B cell (primary cell): ENCODE measurements at regions not wholly inside any gene's neighbourhood (a gene's known extent, or its start where the extent isn't known, plus 50 kb on each side); places are given as distances from the start of the nearest gene placed in this dataset.

Experiments used
- ATAC-seq: fragments of 200-7000 bp; cut with Tn5 transposase; one replicate; pipeline ENCODE4 v1.10.0; 2021; ENCODE audit warnings: low read depth, mild to moderate bottlenecking, moderate number of reproducible peaks, moderate library complexity
- CTCF ChIA-PET: fragments of 350-600 bp; sonication (Branson Sonifier 250); formaldehyde crosslinking; loops from one replicate; lab custom pipeline; 2021; ENCODE audit warnings: antibody characterized with exemption, inconsistent platforms; lab: Charles Lee
- POLR2A ChIA-PET: fragments of 350-600 bp; sonication (Branson Sonifier 250); formaldehyde crosslinking; loops from one replicate; lab custom pipeline; 2021; ENCODE audit warnings: antibody characterized with exemption; lab: Charles Lee
- DNase-seq: peaks from one replicate; pipeline ENCODE4 v3.0.0; 2013
- H2AFZ ChIP-seq: 2 replicates; pipeline ENCODE4 v1.6.1; 2012; ENCODE audit warnings: mild to moderate bottlenecking, low read depth, low read length; ENCODE audit not compliant: insufficient read depth, poor library complexity, severe bottlenecking
- H3K27ac ChIP-seq, 2 donors: 1 replicate in 1 of 2; 2 replicates in 1 of 2; pipeline ENCODE4 v1.5.1; 2012 to 2013; ENCODE audit warnings: low read length in 2 of 2, mild to moderate bottlenecking in 2 of 2, moderate library complexity in 1 of 2
- H3K27me3 ChIP-seq, 4 experiments: fragments of 200-600 bp in 1 of 4; sonication (generic) in 1 of 4; replicated peaks in 1 of 4; 1 replicate in 2 of 4; 2 replicates in 2 of 4; pipeline versions ENCODE4 v1.6.1 to v1.7.0; 2013 to 2016; ENCODE audit warnings: low read length in 3 of 4, mild to moderate bottlenecking in 2 of 4, mixed read lengths in 1 of 4, moderate library complexity in 1 of 4; ENCODE audit not compliant: insufficient read depth in 4 of 4, control insufficient read depth in 3 of 4; ENCODE audit errors: control extremely low read depth in 1 of 4
- H3K36me3 ChIP-seq, 2 experiments: replicated peaks in 1 of 2; 1 replicate in 1 of 2; 2 replicates in 1 of 2; pipeline versions ENCODE4 v1.6.1 to v1.7.1; 2013; ENCODE audit warnings: low read length in 1 of 2; ENCODE audit not compliant: insufficient read depth in 2 of 2, control insufficient read depth in 1 of 2; ENCODE audit errors: control extremely low read depth in 1 of 2, extremely low read depth in 1 of 2
- H3K4me1 ChIP-seq, 2 donors: fragments of 200-600 bp in 1 of 2; sonication (generic) in 1 of 2; 1 replicate in 1 of 2; 2 replicates in 1 of 2; pipeline versions ENCODE4 v1.5.1 to v1.6.1; 2013 to 2017; ENCODE audit warnings: low read length in 2 of 2; ENCODE audit not compliant: control insufficient read depth in 2 of 2, insufficient read depth in 2 of 2
- H3K4me2 ChIP-seq: replicated peaks from 2 replicates; pipeline ENCODE3; 2012; ENCODE audit warnings: mild to moderate bottlenecking, low read depth, low read length; ENCODE audit not compliant: poor library complexity, severe bottlenecking
- H3K4me3 ChIP-seq, 5 experiments: fragments of 200-600 bp in 1 of 5; sonication (generic) in 1 of 5; 1 replicate in 3 of 5; 2 replicates in 2 of 5; pipeline versions ENCODE4 v1.5.1 to v1.7.0; 2011 to 2016; ENCODE audit warnings: low read length in 4 of 5, mild to moderate bottlenecking in 4 of 5, low read depth in 2 of 5, control low read depth in 1 of 5, moderate library complexity in 1 of 5; ENCODE audit not compliant: insufficient read depth in 1 of 5; ENCODE audit errors: control extremely low read depth in 1 of 5, extremely low read depth in 1 of 5
- H3K79me2 ChIP-seq: fragments of 200-600 bp; sonication (generic); one replicate; pipeline ENCODE4 v1.6.0; 2016; ENCODE audit warnings: low read length; ENCODE audit not compliant: control insufficient read depth, insufficient read depth
- H3K9ac ChIP-seq: fragments of 200-600 bp; sonication (generic); 2 replicates; pipeline ENCODE4 v1.6.1; 2017; ENCODE audit warnings: mild to moderate bottlenecking, low read length, moderate library complexity
- H3K9me3 ChIP-seq, 3 donors: one replicate each; pipeline versions ENCODE4 v1.6.1 to v1.7.1; 2013; ENCODE audit warnings: low read length in 2 of 3; ENCODE audit not compliant: control insufficient read depth in 2 of 3, insufficient read depth in 1 of 3; ENCODE audit errors: control extremely low read depth in 1 of 3
- H4K20me1 ChIP-seq: 2 replicates; pipeline ENCODE4 v1.6.0; 2012; ENCODE audit warnings: mild to moderate bottlenecking, low read length; ENCODE audit not compliant: insufficient read depth, control insufficient read depth, poor library complexity, severe bottlenecking
- H3K27ac Mint-ChIP-seq: one replicate; pipeline ENCODE4 v1.8.0; 2021; ENCODE audit warnings: mixed read lengths
- H3K27me3 Mint-ChIP-seq: one replicate; pipeline ENCODE4 v1.8.0; 2021; ENCODE audit warnings: mixed read lengths
- H3K4me1 Mint-ChIP-seq: one replicate; pipeline ENCODE4 v1.8.0; 2021; ENCODE audit warnings: mixed read lengths
- H3K4me3 Mint-ChIP-seq: one replicate; pipeline ENCODE4 v1.8.0; 2021; ENCODE audit warnings: mixed read lengths
- H3K9me3 Mint-ChIP-seq: one replicate; pipeline ENCODE4 v1.8.0; 2022; ENCODE audit warnings: mixed read lengths; ENCODE audit not compliant: insufficient read depth
- CTCF ChIP-seq: fragments of 200-600 bp; IDR thresholded peaks from one replicate; pipeline ENCODE4 v1.8.0; 2022; ENCODE audit warnings: antibody characterized with exemption, mild to moderate bottlenecking
- EZH2 ChIP-seq: IDR thresholded peaks from 2 replicates; pipeline ENCODE4 v1.6.1; 2012; ENCODE audit warnings: borderline replicate concordance, low read depth, mild to moderate bottlenecking, moderate library complexity, low read length; ENCODE audit not compliant: insufficient read depth, poor library complexity, severe bottlenecking
- WGBS: methylation state at CpG from one replicate; pipeline ENCODE4 v1.1.5; 2013; ENCODE audit warnings: missing lambda C conversion rate; ENCODE audit not compliant: insufficient coverage; 5-methylcytosine and 5-hydroxymethylcytosine counted together
- intact Hi-C: fragments of 100-400 bp; cut with micrococcal nuclease; formaldehyde crosslinking; loops from one replicate; pipeline ENCODE4 v1.10.0; 2022

GRCh38 chr10:117468665-117469064 is 73.9 kb upstream of the EMX2 start:
- no peak for TF ChIP-seq EZH2
- Histone ChIP-seq H3K4me1 (no peaks in the 10 kb centered on the region), H4K20me1 (no peaks in the 10 kb centered on the region), H3K9me3 (no peaks in the 10 kb centered on the region), H3K4me3 (no peak overlapping the region), H3K27ac (no peak overlapping the region), H3K36me3 (no peaks in the 10 kb centered on the region), H3K79me2 (no peaks in the 10 kb centered on the region), H3K4me2 (no peak overlapping the region), H2AFZ (no peak overlapping the region), H3K9ac (no peak overlapping the region), H3K27me3 (no peaks in the 10 kb centered on the region)
- Mint-ChIP-seq H3K9me3 (no peaks in the 10 kb centered on the region), H3K4me3 (no peak overlapping the region), H3K27me3 (peaks cover 22% of the 10 kb centered on the region), H3K4me1 (no peaks in the 10 kb centered on the region), H3K27ac (no peak overlapping the region)
- ChIA-PET POLR2A (no interaction called here), CTCF (no interaction called here)
- intact Hi-C loops = no loop called here
- 96% methylated on average over 3 of the region's 3 CpGs for WGBS
- no peak for DNase-seq
- ATAC-seq = no peak

- Histone ChIP-seq H3K4me1 (no peaks in the 10 kb centered on the region), H3K27me3 (no peaks in the 10 kb centered on the region), H3K9ac (no peak overlapping the region), H2AFZ (no peak overlapping the region), H3K27ac (no peak overlapping the region), H3K79me2 (no peaks in the 10 kb centered on the region), H3K4me3 (no peak overlapping the region), H3K36me3 (no peaks in the 10 kb centered on the region), H3K4me2 (no peak overlapping the region), H4K20me1 (no peaks in the 10 kb centered on the region), H3K9me3 (peaks cover 0 to 4% (median 0%) of the 10 kb centered on the region in 3 donors)
- H3K9me3 Mint-ChIP-seq = no peaks in the 10 kb centered on the region
- no CpG with 5 or more reads among the region's 2 CpGs for WGBS
- ATAC-seq (no peak), DNase-seq (no peak)
- H3K4me3 Mint-ChIP-seq = no peak overlapping the region
- TF ChIP-seq EZH2 (no peak), CTCF (no peak)
- no peak overlapping the region for H3K27ac Mint-ChIP-seq
- peaks cover under 1% of the 10 kb centered on the region for H3K27me3 Mint-ChIP-seq
- CTCF ChIA-PET = no interaction called here
- POLR2A ChIA-PET = no interaction called here
- intact Hi-C loops = no loop called here
- no peaks in the 10 kb centered on the region for H3K4me1 Mint-ChIP-seq
Measured at GRCh38 chr10:117464176-117464575, 78.4 kb upstream of the EMX2 start.
